ENCODE measurements at regions not wholly inside any gene's neighbourhood (a gene's known extent, or its start where the extent isn't known, plus 50 kb on each side); places are given as distances from the start of the nearest gene placed in this dataset.

- TF ChIP-seq, protein P1, sequence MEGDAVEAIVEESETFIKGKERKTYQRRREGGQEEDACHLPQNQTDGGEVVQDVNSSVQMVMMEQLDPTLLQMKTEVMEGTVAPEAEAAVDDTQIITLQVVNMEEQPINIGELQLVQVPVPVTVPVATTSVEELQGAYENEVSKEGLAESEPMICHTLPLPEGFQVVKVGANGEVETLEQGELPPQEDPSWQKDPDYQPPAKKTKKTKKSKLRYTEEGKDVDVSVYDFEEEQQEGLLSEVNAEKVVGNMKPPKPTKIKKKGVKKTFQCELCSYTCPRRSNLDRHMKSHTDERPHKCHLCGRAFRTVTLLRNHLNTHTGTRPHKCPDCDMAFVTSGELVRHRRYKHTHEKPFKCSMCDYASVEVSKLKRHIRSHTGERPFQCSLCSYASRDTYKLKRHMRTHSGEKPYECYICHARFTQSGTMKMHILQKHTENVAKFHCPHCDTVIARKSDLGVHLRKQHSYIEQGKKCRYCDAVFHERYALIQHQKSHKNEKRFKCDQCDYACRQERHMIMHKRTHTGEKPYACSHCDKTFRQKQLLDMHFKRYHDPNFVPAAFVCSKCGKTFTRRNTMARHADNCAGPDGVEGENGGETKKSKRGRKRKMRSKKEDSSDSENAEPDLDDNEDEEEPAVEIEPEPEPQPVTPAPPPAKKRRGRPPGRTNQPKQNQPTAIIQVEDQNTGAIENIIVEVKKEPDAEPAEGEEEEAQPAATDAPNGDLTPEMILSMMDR (IDR thresholded peaks at IDR 0.05), result no peak
- TF ChIP-seq POLR2A (IDR thresholded peaks at IDR 0.05) (no peak), EP300 (IDR thresholded peaks at IDR 0.05) (no peak)
These were observed 118.2 kb downstream of the HSD17B3 start for GRCh38 chr9:96183751-96184150.

All from tibial nerve (tissue), 4 donors.